ENCODE measurements at regions not wholly inside any gene's neighbourhood (a gene's known extent, or its start where the extent isn't known, plus 50 kb on each side); places are given as distances from the start of the nearest gene placed in this dataset.
A peak's percentile ranks its signal among the peaks of the same experiment; 100 is the strongest.

- Histone ChIP-seq H3K4me2 (ENCODE audit: low read depth, low read length) (no peak overlapping the region), H3K18ac (ENCODE audit: low read depth, low read length) (peak overlapping the region; percentile 63), H4K20me1 (ENCODE audit: insufficient read depth, low read length) (no peaks in the 10 kb centered on the region), H2AFZ (replicated peaks; ENCODE audit: low read length, poor library complexity) (no peak overlapping the region), H2BK20ac (ENCODE audit: low read depth, low read length) (peak overlapping the region; percentile 25), H2AK5ac (ENCODE audit: low read depth, low read length) (no peak overlapping the region), H3K27me3 (ENCODE audit: control insufficient read depth, insufficient read depth, low read length) (no peaks in the 10 kb centered on the region), H3K4me1 (ENCODE audit: control insufficient read depth, insufficient read depth, low read length) (peaks cover 2% of the 10 kb centered on the region; the same call in 1 of the 2 replicates), H4K5ac (ENCODE audit: low read depth, low read length) (peak overlapping the region; percentile 51; the same call in 1 of the 2 replicates), H3K9me3 (ENCODE audit: control insufficient read depth, insufficient read depth, low read length) (no peaks in the 10 kb centered on the region), H3K27ac (ENCODE audit: insufficient read depth, low read length) (0 out of 2 replicates have a peak overlapping the region, but pooled peaks have one; percentile 23), H3K36me3 (ENCODE audit: control insufficient read depth, insufficient read depth, low read length) (no peaks in the 10 kb centered on the region), H3K9me1 (ENCODE audit: insufficient read depth, low read length) (no peaks in the 10 kb centered on the region), H2BK120ac (ENCODE audit: low read depth, low read length) (peak overlapping the region; percentile 75), H3K56ac (ENCODE audit: extremely low read depth, insufficient read depth, low read length) (no peak overlapping the region), H2AK9ac (replicated peaks; ENCODE audit: low read depth, low read length, poor library complexity) (no peak overlapping the region), H3K4ac (ENCODE audit: low read depth, low read length) (peak overlapping the region; percentile 51), H2BK15ac (ENCODE audit: low read depth, low read length) (peak overlapping the region; percentile 63; the same call in 2 of the 3 replicates), H3K9ac (ENCODE audit: low read depth, low read length) (no peak overlapping the region), H4K8ac (ENCODE audit: low read depth in 2 of 2, low read length in 2 of 2) (peak overlapping the region in 1 of 2 experiments; percentile 35), H3K4me3 (ENCODE audit: insufficient read depth, low read depth, low read length) (no peak overlapping the region), H4K91ac (ENCODE audit: insufficient read depth, low read depth, low read length) (peak overlapping the region; percentile 66; the same call in 1 of the 2 replicates), H3K23ac (ENCODE audit: low read depth, low read length) (no peak overlapping the region), H3K79me1 (ENCODE audit: low read depth in 1 of 2, low read length in 2 of 2) (no peaks in the 10 kb centered on the region), H2BK5ac (ENCODE audit: low read depth, low read length, poor library complexity, severe bottlenecking) (no peak overlapping the region), H3K14ac (replicated peaks; ENCODE audit: low read depth, low read length) (no peak overlapping the region)
- dilution Hi-C loops (cut with HindIII; ENCODE audit: low sequenced_read_pairs, unreplicated experiment), result no loop called here
- CTCF ChIA-PET, result interaction anchor here (0.6 kb wide), 1 partner anchor 431 kb away, joined by 3 read pairs; no protein-coding TSS in a partner anchor
- in situ Hi-C loops (cut with MboI; ENCODE audit: low sequenced_read_pairs), result no loop called here
- BruUV-seq (replicated peaks), result no TSS peak
- intact Hi-C loops (cut with micrococcal nuclease), result no loop called here
- TF ChIP-seq MXI1 (IDR thresholded peaks at IDR 0.05; ENCODE audit: borderline replicate concordance, low read depth, low read length) (no peak), SMC3 (IDR thresholded peaks at IDR 0.05; ENCODE audit: low read depth, low read length) (no peak), FOS (IDR thresholded peaks at IDR 0.05; ENCODE audit: low read depth, low read length) (no peak), BHLHE40 (IDR thresholded peaks at IDR 0.05; ENCODE audit: low read depth, low read length) (no peak), POLR2A (IDR thresholded peaks at IDR 0.05; ENCODE audit: low read depth, low read length) (no peak), RFX5 (IDR thresholded peaks at IDR 0.05; ENCODE audit: low read depth, low read length) (no peak), RCOR1 (IDR thresholded peaks at IDR 0.05; ENCODE audit: insufficient replicate concordance, low read length) (no peak), CHD1 (IDR thresholded peaks at IDR 0.05; ENCODE audit: low read depth, low read length) (no peak), NFE2L2 (IDR thresholded peaks at IDR 0.05; ENCODE audit: low read depth, low read length) (no peak), CEBPB (IDR thresholded peaks at IDR 0.05; ENCODE audit: low read depth, low read length) (no peak), RAD21 (IDR thresholded peaks at IDR 0.05; ENCODE audit: low read length) (no peak), MAFK (IDR thresholded peaks at IDR 0.05; ENCODE audit: low read depth, low read length) (no peak), CTCF (conservative IDR thresholded peaks at IDR 0.05; ENCODE audit: low read depth, low read length) (no peak), MAZ (IDR thresholded peaks at IDR 0.05; ENCODE audit: borderline replicate concordance, low read depth, low read length) (no peak)
- TF ChIP-seq, protein P1, sequence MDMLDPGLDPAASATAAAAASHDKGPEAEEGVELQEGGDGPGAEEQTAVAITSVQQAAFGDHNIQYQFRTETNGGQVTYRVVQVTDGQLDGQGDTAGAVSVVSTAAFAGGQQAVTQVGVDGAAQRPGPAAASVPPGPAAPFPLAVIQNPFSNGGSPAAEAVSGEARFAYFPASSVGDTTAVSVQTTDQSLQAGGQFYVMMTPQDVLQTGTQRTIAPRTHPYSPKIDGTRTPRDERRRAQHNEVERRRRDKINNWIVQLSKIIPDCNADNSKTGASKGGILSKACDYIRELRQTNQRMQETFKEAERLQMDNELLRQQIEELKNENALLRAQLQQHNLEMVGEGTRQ (IDR thresholded peaks at IDR 0.05; ENCODE audit: low read depth, low read length), result no peak
- TF ChIP-seq, protein P2, sequence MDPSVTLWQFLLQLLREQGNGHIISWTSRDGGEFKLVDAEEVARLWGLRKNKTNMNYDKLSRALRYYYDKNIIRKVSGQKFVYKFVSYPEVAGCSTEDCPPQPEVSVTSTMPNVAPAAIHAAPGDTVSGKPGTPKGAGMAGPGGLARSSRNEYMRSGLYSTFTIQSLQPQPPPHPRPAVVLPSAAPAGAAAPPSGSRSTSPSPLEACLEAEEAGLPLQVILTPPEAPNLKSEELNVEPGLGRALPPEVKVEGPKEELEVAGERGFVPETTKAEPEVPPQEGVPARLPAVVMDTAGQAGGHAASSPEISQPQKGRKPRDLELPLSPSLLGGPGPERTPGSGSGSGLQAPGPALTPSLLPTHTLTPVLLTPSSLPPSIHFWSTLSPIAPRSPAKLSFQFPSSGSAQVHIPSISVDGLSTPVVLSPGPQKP (IDR thresholded peaks at IDR 0.05; ENCODE audit: borderline replicate concordance, low read depth, low read length), result no peak
- ATAC-seq (ENCODE audit: low read depth) (no peak), DNase-seq (no peak)
- POLR2A ChIA-PET (ENCODE audit: unreplicated experiment), result no interaction called here
- no CpG with 5 or more reads among the region's 2 CpGs for WGBS, 2 experiments (ENCODE audit: extremely low coverage in 2 of 2, insufficient read length in 1 of 2)
These were observed 978.1 kb upstream of the CELF2 start for GRCh38 chr10:10039595-10039994.

All from IMR-90 (cell line).